G401 (cell line): ENCODE measurements at regions not wholly inside any gene's neighbourhood (a gene's known extent, or its start where the extent isn't known, plus 50 kb on each side); places are given as distances from the start of the nearest gene placed in this dataset.
"Not testable (repeated sequence)": the region's sequence is repeated elsewhere in the genome, so short reads cannot be mapped to it uniquely, and the experiment has no call there.

Source experiments
- DNase-seq: peaks from one replicate; pipeline ENCODE4 v3.0.0-alpha.2; 2015; ENCODE audit warnings: low spot score
- in situ Hi-C: cut with HindIII; loops from 2 replicates; pipeline ENCODE4 v1.10.0; 2016; ENCODE audit warnings: low sequenced_read_pairs, mixed read lengths

GRCh38 chr6:19892260-19892659 lies 55.1 kb downstream of the ID4 start:
- DNase-seq: peak; percentile 9
- in situ Hi-C loops: no loop called here

GRCh38 chr6:19895866-19896692 lies 58.9 kb downstream of the ID4 start:
- DNase-seq: peak; percentile 7
- in situ Hi-C loops: no loop called here

- in situ Hi-C loops: no loop called here
- DNase-seq: no peak
These were observed 59.5 kb downstream of the ID4 start for GRCh38 chr6:19896693-19897010.

- in situ Hi-C loops: no loop called here
- no peak for DNase-seq
These were observed 61.1 kb downstream of the ID4 start for GRCh38 chr6:19898141-19898740.

- in situ Hi-C loops: no loop called here
- DNase-seq: no peak
These were observed 65.0 kb downstream of the ID4 start for GRCh38 chr6:19902201-19902600.

- DNase-seq, in situ Hi-C loops: not testable (repeated sequence)
These were observed 67.2 kb downstream of the ID4 start for GRCh38 chr6:19904408-19904807.

GRCh38 chr6:19905584-19905983 lies 68.4 kb downstream of the ID4 start:
- DNase-seq: no peak
- in situ Hi-C loops: no loop called here

GRCh38 chr6:19906171-19906570 lies 69.0 kb downstream of the ID4 start:
- in situ Hi-C loops: no loop called here
- DNase-seq: no peak

GRCh38 chr6:19911223-19911622 lies 74.1 kb downstream of the ID4 start:
- no peak for DNase-seq
- in situ Hi-C loops: no loop called here

- in situ Hi-C loops: no loop called here
- no peak for DNase-seq
These were observed 81.3 kb downstream of the ID4 start for GRCh38 chr6:19918436-19918835.

- no peak for DNase-seq
- in situ Hi-C loops: no loop called here
These were observed 84.6 kb downstream of the ID4 start for GRCh38 chr6:19921786-19922185.

GRCh38 chr6:19925533-19925932 lies 88.4 kb downstream of the ID4 start:
- in situ Hi-C loops: no loop called here
- DNase-seq: no peak

GRCh38 chr6:19928461-19928860 lies 91.3 kb downstream of the ID4 start:
- in situ Hi-C loops: no loop called here
- no peak for DNase-seq

GRCh38 chr6:19929312-19929711 lies 92.1 kb downstream of the ID4 start:
- DNase-seq: no peak
- in situ Hi-C loops: no loop called here

GRCh38 chr6:19934996-19935591 lies 97.9 kb downstream of the ID4 start:
- no peak for DNase-seq
- in situ Hi-C loops: no loop called here

GRCh38 chr6:19939321-19939720 lies 102.2 kb downstream of the ID4 start:
- DNase-seq, in situ Hi-C loops: not testable (repeated sequence)

GRCh38 chr6:19939926-19940325 lies 102.8 kb downstream of the ID4 start:
- in situ Hi-C loops, DNase-seq: not testable (repeated sequence)

GRCh38 chr6:19943042-19943441 lies 105.9 kb downstream of the ID4 start:
- DNase-seq: no peak
- in situ Hi-C loops: no loop called here

GRCh38 chr6:19945843-19946358 lies 108.7 kb downstream of the ID4 start:
- DNase-seq: no peak
- in situ Hi-C loops: no loop called here

- in situ Hi-C loops: no loop called here
- no peak for DNase-seq
These were observed 112.0 kb downstream of the ID4 start for GRCh38 chr6:19949155-19949554.
